Activated T-helper 1 cell treated with anti-CD3 and anti-CD28 coated beads, Interleukin-12 subunit alpha, Interleukin-12 subunit beta, Interleukin-2, Interleukin-4 antibody, amounts not matched to agents 30 ng/mL and 10 ng/mL and 1 ng/mL, durations not matched to agents 14 hours and 24 hours and 36 hours (primary cell): ENCODE measurements at regions not wholly inside any gene's neighbourhood (a gene's known extent, or its start where the extent isn't known, plus 50 kb on each side); places are given as distances from the start of the nearest gene placed in this dataset.
"Not testable (repeated sequence)": the region's sequence is repeated elsewhere in the genome, so short reads cannot be mapped to it uniquely, and the experiment has no call there.

Source experiments
- DNase-seq: peaks from one replicate; pipeline ENCODE4 v3.0.0; 2021; ENCODE audit warnings: low spot score
- H3K27ac Mint-ChIP-seq: one replicate; pipeline ENCODE4 v1.8.0; 2021; ENCODE audit warnings: mild to moderate bottlenecking, mixed read lengths
- H3K27me3 Mint-ChIP-seq: one replicate; pipeline ENCODE4 v1.8.0; 2022; ENCODE audit warnings: mild to moderate bottlenecking, moderate library complexity, mixed read lengths; ENCODE audit not compliant: insufficient read depth
- H3K36me3 Mint-ChIP-seq: one replicate; pipeline ENCODE4 v1.8.0; 2021; ENCODE audit warnings: low read depth, mixed read lengths
- H3K4me1 Mint-ChIP-seq: one replicate; pipeline ENCODE4 v1.8.0; 2021; ENCODE audit warnings: low read depth, mixed read lengths
- H3K4me3 Mint-ChIP-seq: one replicate; pipeline ENCODE4 v1.8.0; 2021; ENCODE audit warnings: mild to moderate bottlenecking, moderate library complexity, mixed read lengths
- H3K9me3 Mint-ChIP-seq: one replicate; pipeline ENCODE4 v1.8.0; 2021; ENCODE audit warnings: mixed read lengths
- intact Hi-C: fragments of 100-400 bp; cut with micrococcal nuclease; formaldehyde crosslinking; loops from one replicate; pipeline ENCODE4 v1.15.1; 2024

DNA sequence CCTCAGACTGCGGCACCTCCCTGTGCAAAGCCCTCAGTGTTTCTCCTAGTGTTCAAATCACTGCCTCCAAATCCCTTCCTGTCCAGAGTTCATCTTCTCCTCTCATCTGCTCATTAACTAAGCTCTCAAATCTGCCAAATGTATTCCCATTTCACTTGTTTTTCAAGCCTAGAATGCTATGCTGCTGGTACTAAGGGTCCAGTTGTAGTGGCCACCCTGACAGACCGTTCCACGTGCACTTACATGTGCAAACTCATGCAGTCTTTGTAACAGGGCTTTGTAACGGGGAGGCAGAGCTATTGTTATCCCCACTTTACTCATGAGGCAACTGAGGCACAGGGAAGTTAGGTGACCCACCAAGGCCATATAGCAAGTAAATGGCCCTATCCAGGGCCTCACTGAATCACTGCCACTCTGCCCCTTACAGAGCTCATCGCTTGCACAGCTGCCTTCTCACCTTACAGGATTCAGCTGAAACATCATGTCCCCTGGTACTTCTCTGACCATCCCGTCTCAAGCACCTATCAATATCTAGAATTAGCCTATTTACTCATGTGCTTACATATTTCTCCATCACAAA, 153.0 kb upstream of the PDE1C start:
- no peaks in the 10 kb centered on the region for H3K4me1 Mint-ChIP-seq
- no peak overlapping the region for H3K27ac Mint-ChIP-seq
- no peak for DNase-seq
- H3K36me3 Mint-ChIP-seq = no peaks in the 10 kb centered on the region
- intact Hi-C loops = no loop called here
- H3K27me3 Mint-ChIP-seq = no peaks in the 10 kb centered on the region
- no peak overlapping the region for H3K4me3 Mint-ChIP-seq
- no peaks in the 10 kb centered on the region for H3K9me3 Mint-ChIP-seq

DNA sequence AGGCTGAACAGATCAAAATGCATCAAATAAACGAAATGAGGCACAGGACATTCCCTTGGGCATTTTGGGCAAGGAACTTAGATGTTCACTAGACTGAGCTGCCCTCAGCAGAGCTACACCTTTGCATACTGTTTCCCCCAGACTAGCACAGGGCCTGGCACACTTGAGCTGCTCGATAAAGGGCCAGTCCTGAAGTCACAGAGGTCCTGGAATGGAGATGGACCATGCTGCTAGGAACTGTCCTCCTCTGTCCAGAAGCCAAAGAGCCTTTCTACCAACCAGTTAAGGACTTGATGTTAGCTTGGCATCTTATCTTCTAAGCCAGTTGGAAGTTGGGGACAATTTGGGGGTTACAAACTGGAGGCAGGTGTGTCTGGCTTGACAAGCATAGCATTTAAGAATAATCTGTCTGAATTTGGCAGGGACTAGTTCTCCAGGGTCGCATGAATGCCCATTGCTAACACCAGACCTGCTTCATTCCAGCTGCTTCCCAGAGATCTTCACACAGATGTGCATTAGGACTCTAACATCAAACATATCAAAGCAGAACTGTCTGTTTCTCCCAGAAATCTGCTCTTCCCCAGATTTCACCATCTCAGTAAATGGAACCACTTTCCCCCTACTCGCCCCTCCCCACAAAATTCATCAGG, 152.2 kb upstream of the PDE1C start:
- Mint-ChIP-seq H3K4me3 (no peak overlapping the region), H3K9me3 (no peaks in the 10 kb centered on the region), H3K4me1 (no peaks in the 10 kb centered on the region), H3K36me3 (no peaks in the 10 kb centered on the region), H3K27me3 (no peaks in the 10 kb centered on the region), H3K27ac (no peak overlapping the region)
- no peak for DNase-seq
- intact Hi-C loops = no loop called here

DNA sequence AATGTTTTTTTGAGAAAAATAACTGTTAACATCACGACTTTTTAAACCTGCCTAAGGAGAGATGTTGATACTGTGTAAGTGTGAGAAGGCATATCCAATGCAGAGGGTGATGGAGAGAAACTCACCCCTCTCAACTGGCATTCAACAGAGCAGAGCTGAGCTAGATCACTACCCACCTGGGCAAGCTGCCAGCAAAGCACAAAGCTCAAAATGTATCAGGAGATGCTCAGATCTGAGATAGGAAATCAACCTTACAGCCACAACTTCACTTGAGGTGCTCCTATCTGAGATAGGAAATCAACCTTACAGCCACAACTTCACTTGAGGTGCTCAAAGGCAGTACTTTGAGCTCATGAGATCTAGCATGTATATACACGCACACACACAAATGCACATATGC, 151.5 kb upstream of the PDE1C start:
- H3K4me3 Mint-ChIP-seq = no peak overlapping the region
- H3K9me3 Mint-ChIP-seq = no peaks in the 10 kb centered on the region
- no peaks in the 10 kb centered on the region for H3K27me3 Mint-ChIP-seq
- DNase-seq = no peak
- H3K27ac Mint-ChIP-seq = no peak overlapping the region
- no peaks in the 10 kb centered on the region for H3K36me3 Mint-ChIP-seq
- no peaks in the 10 kb centered on the region for H3K4me1 Mint-ChIP-seq
- intact Hi-C loops = no loop called here

DNA sequence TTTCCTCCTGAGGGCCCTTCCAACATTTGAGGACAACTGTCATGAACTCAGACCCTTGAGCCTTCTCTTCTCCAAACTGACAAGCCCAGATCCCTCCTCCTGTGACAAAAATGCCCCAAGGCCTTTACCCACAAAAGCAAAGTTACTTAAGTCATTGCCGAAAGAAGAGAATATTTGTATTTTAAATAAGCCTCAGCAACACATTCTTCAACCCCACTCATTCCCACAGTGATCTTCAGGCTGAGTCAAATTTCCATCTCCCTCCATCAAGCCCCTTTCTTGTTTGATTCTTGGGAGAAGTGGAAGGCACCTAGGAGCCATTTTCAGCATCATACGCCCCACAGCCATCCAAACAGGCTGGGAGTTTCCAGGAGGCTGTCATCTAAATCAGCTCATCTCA, 150.8 kb upstream of the PDE1C start:
- no peaks in the 10 kb centered on the region for H3K36me3 Mint-ChIP-seq
- H3K4me1 Mint-ChIP-seq = no peaks in the 10 kb centered on the region
- H3K4me3 Mint-ChIP-seq = no peak overlapping the region
- no peaks in the 10 kb centered on the region for H3K9me3 Mint-ChIP-seq
- no peak overlapping the region for H3K27ac Mint-ChIP-seq
- intact Hi-C loops = no loop called here
- no peaks in the 10 kb centered on the region for H3K27me3 Mint-ChIP-seq
- no peak for DNase-seq

DNA sequence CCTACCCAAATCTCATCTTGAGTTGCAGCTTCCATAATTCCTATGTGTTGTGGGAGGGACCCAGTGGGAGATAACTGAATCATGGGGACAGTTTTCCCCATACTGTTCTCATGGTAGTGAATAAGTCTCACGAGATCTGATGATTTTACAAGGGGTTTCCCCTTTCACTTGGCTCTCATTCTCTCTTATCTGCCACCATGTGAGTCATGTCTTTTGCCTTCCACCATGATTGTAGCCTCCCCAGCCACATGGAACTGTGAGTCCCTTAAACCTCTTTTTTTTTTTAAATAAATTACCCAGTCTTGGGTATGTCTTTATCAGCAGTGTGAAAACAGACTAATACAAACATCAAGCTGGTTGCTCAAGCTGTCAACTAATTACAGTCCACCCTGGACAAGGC, 149.6 kb upstream of the PDE1C start:
- H3K4me1 Mint-ChIP-seq, H3K27ac Mint-ChIP-seq, H3K4me3 Mint-ChIP-seq, intact Hi-C loops, H3K27me3 Mint-ChIP-seq, DNase-seq, H3K9me3 Mint-ChIP-seq, H3K36me3 Mint-ChIP-seq: not testable (repeated sequence)

DNA sequence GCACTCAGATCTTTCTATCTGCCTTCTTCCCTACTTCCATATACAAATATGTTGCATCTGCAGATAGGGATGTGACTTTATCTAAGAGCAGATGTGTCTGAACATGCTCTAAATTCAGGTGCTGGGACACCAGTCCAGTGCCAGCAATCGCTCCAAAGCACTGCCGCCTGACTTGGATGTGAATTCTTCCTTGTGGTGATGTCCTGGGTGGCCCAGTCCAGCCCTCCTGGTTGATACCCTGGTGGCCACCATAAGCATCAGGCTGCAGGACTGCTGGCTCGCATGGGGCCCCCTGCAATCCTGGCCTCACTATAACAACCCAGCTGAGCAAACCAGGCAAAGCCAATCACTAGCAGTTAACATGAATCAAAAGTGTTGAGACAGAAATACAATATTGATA, 149.2 kb upstream of the PDE1C start:
- intact Hi-C loops = no loop called here
- Mint-ChIP-seq H3K36me3 (no peaks in the 10 kb centered on the region), H3K27ac (no peak overlapping the region), H3K27me3 (no peaks in the 10 kb centered on the region), H3K4me1 (no peaks in the 10 kb centered on the region), H3K9me3 (no peaks in the 10 kb centered on the region), H3K4me3 (no peak overlapping the region)
- no peak for DNase-seq

DNA sequence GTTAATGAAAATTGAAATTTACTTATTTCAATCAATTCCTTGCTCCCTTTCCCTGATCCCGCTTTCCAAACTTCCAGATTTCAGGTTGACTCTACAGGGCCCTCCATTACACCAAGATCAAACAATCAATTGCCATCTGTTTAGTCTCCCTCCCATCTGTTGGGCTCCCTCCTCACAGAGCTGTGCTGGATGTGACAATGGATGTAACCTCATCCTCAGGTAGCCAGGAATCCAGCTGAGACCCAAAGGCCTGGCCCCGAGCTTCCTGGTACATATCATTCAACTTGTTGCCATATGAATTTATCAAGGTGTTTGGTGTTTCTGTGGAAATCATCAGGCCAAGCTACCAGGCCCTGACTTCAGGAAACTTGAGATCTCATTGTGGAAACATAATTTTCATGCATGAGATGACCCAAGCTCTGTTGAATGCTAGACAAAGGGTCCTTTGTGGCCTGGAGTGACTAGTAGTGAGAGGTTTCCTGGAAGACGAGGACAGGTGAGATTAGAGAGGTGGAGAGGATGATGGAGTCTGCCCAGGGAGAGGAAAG, 148.6 kb upstream of the PDE1C start:
- H3K27ac Mint-ChIP-seq = no peak overlapping the region
- no peak for DNase-seq
- intact Hi-C loops = no loop called here
- H3K4me1 Mint-ChIP-seq = no peaks in the 10 kb centered on the region
- H3K36me3 Mint-ChIP-seq = no peaks in the 10 kb centered on the region
- no peak overlapping the region for H3K4me3 Mint-ChIP-seq
- H3K9me3 Mint-ChIP-seq = no peaks in the 10 kb centered on the region
- no peaks in the 10 kb centered on the region for H3K27me3 Mint-ChIP-seq

DNA sequence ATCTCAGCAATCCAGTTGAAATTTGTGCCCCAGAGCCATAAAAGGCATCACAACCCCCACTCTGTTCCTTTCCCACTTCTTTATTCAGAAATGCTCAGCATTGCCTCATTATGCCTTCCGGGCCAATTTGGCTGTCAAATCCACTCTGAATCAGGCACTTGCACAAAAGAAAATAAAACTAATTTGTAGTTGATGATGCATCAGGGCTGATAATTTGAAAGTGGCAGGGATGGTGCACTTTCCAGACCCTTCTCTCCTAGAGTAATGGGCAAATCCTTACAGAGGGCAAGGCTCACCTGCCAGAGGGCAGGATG, 147.9 kb upstream of the PDE1C start:
- Mint-ChIP-seq H3K4me1 (no peaks in the 10 kb centered on the region), H3K4me3 (no peak overlapping the region), H3K36me3 (no peaks in the 10 kb centered on the region), H3K27me3 (no peaks in the 10 kb centered on the region), H3K27ac (no peak overlapping the region), H3K9me3 (no peaks in the 10 kb centered on the region)
- intact Hi-C loops = no loop called here
- no peak for DNase-seq

DNA sequence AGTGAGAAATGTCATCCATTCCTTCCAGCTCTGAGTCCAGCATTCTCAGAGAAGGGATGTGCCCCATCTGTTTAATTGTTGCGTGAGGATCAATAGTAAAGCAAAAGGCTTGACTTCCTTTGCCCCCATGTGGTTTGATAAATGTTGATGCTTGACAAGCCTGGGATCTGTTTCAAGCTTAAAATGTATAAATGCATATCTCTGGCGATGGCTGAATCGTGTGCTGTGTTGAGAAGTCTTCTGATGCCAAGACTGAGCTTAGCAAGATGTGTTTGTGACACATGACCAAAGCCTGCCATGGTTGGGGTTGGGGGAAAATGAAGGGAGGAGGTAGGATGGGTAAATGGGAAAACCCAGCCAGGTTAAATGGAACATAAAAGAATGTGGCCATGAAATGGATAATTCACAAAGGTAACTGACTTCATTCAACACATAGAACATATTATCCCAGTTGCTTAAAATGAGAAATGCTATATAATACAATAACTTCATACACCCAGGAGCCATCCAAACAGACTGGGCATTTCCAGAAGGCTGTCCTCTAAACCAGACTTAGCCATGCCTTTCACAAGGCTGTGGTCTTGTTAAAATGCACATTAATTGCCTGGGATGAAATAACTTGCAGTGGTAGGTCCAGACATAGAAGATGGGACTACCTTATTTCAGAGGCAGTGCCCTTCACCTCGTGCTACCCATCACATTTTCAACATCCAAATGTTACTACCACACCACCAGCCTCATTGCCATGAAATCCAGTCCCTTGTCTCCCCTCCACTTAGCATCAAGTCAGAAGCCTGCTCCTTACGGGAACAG, 147.3 kb upstream of the PDE1C start:
- no peak overlapping the region for H3K27ac Mint-ChIP-seq
- no peaks in the 10 kb centered on the region for H3K36me3 Mint-ChIP-seq
- no peaks in the 10 kb centered on the region for H3K27me3 Mint-ChIP-seq
- H3K4me3 Mint-ChIP-seq = no peak overlapping the region
- intact Hi-C loops = no loop called here
- H3K4me1 Mint-ChIP-seq = no peaks in the 10 kb centered on the region
- DNase-seq = no peak
- no peaks in the 10 kb centered on the region for H3K9me3 Mint-ChIP-seq

DNA sequence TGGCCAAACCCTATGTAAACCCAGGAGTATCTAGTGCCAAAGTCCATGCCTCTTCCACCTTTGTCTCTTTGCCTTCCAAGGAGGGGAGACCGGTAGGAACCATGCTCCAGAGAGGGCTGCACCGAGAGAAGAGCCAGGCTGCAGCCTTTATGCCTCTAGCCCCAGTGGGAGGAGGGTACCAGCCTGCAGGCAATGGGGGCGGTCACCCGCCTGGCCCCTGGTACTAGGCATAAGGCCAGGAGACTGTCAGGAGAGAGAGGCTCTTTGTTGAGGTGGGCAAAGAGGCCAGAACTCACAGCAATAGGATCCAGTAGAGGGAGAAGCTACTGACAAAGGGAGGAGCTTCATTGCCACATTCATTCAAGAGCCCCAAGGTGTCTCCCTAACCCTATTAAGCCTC, 146.6 kb upstream of the PDE1C start:
- H3K4me1 Mint-ChIP-seq = no peaks in the 10 kb centered on the region
- no peak for DNase-seq
- H3K36me3 Mint-ChIP-seq = no peaks in the 10 kb centered on the region
- intact Hi-C loops = no loop called here
- H3K4me3 Mint-ChIP-seq = no peak overlapping the region
- no peak overlapping the region for H3K27ac Mint-ChIP-seq
- H3K27me3 Mint-ChIP-seq = no peaks in the 10 kb centered on the region
- H3K9me3 Mint-ChIP-seq = no peaks in the 10 kb centered on the region

DNA sequence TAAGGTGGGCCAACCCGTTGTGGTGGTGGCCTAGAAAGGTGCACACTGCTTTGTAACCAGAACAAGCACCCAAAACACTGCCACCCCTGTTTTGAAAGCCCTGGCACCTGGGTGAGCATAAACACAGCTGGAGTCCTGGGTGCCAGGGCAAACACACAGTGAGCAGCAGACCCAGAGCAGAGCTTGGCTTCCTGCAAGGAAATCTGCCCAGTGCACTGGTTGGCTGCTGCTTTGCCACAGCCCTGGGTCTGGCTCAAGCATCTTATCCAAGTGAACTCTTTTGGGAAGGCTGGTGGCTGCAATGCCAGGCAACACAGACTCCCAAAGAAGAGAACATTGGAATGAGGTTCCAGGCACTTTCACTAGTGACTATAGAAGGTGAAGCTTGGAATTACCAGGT, 145.5 kb upstream of the PDE1C start:
- Mint-ChIP-seq H3K9me3 (no peaks in the 10 kb centered on the region), H3K4me3 (no peak overlapping the region), H3K27ac (no peak overlapping the region), H3K4me1 (no peaks in the 10 kb centered on the region), H3K36me3 (no peaks in the 10 kb centered on the region), H3K27me3 (peaks cover 2% of the 10 kb centered on the region)
- intact Hi-C loops = no loop called here
- no peak for DNase-seq

DNA sequence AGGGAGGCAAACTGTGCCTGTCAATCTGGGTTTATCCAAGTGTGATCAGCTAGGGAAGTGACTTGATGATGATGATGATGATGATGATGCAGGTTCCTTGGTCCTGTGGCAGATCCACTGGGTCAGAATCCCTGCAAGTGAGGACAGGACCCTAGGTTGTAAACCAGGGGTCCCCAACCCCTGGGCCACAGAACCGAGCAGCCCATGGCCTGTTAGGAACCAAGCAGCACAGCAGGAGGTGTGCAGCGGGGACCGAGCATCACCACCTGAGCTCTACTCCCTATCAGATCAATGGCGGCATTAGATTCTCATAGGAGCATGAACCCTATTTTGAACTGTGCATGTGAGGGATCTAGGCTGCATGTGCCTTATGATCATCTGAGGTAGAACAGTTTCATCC, 144.7 kb upstream of the PDE1C start:
- Mint-ChIP-seq H3K9me3 (no peaks in the 10 kb centered on the region), H3K4me1 (no peaks in the 10 kb centered on the region), H3K27me3 (peaks cover 2% of the 10 kb centered on the region), H3K4me3 (no peak overlapping the region), H3K27ac (no peak overlapping the region), H3K36me3 (no peaks in the 10 kb centered on the region)
- no peak for DNase-seq
- intact Hi-C loops = no loop called here

DNA sequence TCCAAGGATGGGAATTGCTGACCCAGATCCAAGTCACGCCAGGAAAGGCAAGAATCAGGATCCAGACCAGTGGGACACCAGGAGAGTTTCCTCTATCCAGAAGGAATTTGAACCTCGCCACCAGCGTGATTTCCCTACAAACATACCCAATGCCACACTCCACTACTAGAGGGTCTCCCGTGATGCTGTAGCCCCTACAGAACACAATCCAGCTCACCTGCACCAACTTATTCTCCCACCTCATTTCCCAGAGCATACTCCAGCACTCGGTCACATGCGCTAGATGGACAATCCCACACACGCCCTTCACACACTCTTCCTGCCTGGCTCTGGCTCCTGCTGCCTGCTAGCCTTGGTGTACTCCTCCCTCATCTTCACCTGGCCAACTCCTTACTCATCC, 142.1 kb upstream of the PDE1C start:
- intact Hi-C loops = no loop called here
- no peaks in the 10 kb centered on the region for H3K36me3 Mint-ChIP-seq
- H3K9me3 Mint-ChIP-seq = no peaks in the 10 kb centered on the region
- no peak overlapping the region for H3K27ac Mint-ChIP-seq
- H3K27me3 Mint-ChIP-seq = peaks cover 2% of the 10 kb centered on the region
- H3K4me3 Mint-ChIP-seq = no peak overlapping the region
- no peaks in the 10 kb centered on the region for H3K4me1 Mint-ChIP-seq
- DNase-seq = no peak
